ENCODE measurements at regions not wholly inside any gene's neighbourhood (a gene's known extent, or its start where the extent isn't known, plus 50 kb on each side); places are given as distances from the start of the nearest gene placed in this dataset.

GRCh38 chr18:72089432-72089831, 454.7 kb downstream of the CBLN2 start:
- no peak for DNase-seq (ENCODE audit: low read depth in 2 of 2)

GRCh38 chr18:72086421-72086820, 457.7 kb downstream of the CBLN2 start:
- DNase-seq (ENCODE audit: low read depth in 2 of 2), result peak in 1 of 2 experiments; percentile 1

GRCh38 chr18:72075040-72075439, 469.1 kb downstream of the CBLN2 start:
- DNase-seq (ENCODE audit: low read depth in 2 of 2), result no peak

DNA sequence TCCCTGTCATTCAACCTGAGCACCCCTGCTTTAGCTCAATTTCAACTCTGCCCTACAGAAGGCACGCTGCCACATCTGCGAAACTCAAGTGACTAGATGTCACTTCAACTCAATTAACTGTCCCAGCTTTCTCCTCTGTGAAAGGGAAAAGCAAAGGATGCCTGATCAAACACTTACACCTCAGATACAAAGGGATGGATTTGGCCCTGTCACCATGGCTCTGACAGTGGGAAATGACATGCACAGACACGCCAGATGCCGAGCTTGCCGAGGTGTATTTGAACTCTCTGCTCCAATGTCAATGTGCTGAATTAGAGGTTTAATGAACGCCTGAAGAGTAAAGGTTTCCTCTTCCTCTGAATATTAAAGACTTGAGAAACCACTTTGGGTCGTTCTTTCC, 481.1 kb downstream of the CBLN2 start:
- no peak for DNase-seq (ENCODE audit: low read depth in 2 of 2)

DNA sequence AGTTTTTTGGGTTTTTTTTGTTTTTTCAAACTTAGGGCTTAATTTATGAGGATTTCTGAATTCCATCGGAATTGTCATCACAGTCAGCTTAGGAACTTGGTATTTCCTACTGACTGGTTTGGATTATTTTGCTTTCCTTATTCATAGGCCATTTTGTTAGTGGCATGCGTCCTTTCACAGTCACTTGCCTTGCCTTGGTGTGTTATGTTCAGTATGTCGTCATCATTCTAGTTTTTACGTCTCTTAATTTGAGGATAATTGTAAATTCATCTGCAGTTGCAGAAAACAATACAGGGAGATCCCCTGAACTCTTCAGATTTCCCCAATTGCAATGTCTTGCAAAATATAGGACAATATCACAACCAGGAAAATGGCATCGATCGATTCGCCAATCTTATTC, 485.3 kb downstream of the CBLN2 start:
- DNase-seq (ENCODE audit: low read depth in 2 of 2), result no peak

- no peak for DNase-seq (ENCODE audit: low read depth in 2 of 2)
Observed at GRCh38 chr18:72056171-72056570, 488.0 kb downstream of the CBLN2 start.

DNA sequence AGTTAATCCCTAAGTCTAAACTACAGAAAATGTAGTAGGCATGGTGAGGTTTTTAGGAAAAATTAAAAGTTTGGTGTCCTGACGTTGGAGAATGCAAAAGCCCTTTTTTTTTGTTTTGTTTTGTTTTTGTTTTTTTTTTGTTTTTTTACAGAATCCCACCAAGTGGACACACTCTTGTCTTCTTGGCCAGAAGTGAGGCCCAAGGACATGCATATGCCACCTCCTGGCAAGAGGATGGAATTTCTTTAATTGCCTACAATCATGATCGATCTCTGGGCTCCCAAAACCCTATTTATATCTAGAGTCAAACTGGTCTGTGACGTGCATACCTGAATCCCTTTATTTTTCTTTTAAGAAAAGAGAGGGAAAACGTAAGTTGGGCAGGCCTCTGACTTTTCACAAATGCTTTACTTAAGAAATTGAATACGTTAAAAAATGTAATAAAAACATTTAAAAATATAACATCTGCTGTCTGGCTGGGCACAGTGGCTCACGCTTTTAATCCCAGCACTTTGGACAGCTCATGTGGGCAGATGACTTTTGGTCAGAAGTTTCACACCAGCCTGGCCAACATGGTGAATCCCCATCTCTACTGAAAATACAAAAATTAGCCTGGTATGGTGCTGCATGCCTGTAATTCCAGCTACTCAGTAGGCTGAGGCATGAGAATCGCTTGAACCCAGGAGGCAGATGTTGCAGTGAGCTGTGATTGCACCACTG, 502.7 kb downstream of the CBLN2 start:
- DNase-seq (ENCODE audit: low read depth in 2 of 2), result no peak

DNA sequence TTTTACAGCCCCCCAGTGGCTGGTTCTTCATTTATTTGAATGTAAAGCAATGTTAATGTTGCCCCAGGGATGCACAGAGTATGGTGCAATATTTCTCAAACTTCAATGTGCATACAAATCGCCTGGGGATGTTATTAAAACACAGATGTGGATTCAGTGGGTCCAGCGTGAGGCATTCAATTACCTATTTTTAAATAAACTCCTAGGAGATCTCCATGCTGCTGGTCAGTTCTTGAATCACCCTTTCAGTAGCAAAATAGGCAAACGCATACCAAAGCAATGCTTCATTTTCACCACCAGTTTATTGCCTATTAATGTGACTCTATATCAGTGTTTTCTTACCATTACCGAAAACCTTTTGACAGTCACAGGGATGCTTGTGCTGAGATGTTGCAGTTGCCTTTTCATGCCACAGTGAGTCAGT, 530.7 kb downstream of the CBLN2 start:
- DNase-seq (ENCODE audit: low read depth in 2 of 2), result no peak

- DNase-seq (ENCODE audit: low read depth in 2 of 2), result no peak
Observed at GRCh38 chr18:71998547-71999097, 545.5 kb downstream of the CBLN2 start.

DNA sequence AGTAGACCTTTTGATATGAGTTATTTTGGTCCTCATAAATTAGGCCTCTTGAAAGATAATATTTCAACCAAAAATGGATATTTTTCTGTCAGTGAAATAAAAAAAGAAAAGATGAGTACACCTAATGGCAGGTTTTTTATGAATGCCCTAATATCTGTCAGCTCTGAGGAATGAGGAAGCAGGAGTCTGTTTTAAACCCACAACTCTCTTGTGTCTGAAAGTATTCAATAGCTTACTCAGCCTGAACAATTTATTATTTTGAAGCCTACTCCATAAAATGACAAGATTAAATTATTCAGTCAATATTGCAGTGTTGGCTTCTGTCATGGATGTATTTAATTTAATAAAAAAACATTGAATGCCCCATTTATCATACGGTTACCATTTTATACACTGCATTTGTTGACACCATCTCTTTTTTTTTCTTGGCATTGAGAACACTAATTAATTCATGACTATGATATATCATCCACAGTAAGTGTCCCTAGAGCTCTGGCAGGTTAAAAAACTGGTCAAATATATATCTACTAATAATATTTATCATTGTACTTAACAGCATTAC, 548.2 kb downstream of the CBLN2 start:
- no peak for DNase-seq (ENCODE audit: low read depth in 2 of 2)

- no peak for DNase-seq (ENCODE audit: low read depth in 2 of 2)
Observed at GRCh38 chr18:71994273-71994672, 549.9 kb downstream of the CBLN2 start.

GRCh38 chr18:71989616-71990015, 554.5 kb downstream of the CBLN2 start:
- DNase-seq (ENCODE audit: low read depth in 2 of 2), result no peak

DNA sequence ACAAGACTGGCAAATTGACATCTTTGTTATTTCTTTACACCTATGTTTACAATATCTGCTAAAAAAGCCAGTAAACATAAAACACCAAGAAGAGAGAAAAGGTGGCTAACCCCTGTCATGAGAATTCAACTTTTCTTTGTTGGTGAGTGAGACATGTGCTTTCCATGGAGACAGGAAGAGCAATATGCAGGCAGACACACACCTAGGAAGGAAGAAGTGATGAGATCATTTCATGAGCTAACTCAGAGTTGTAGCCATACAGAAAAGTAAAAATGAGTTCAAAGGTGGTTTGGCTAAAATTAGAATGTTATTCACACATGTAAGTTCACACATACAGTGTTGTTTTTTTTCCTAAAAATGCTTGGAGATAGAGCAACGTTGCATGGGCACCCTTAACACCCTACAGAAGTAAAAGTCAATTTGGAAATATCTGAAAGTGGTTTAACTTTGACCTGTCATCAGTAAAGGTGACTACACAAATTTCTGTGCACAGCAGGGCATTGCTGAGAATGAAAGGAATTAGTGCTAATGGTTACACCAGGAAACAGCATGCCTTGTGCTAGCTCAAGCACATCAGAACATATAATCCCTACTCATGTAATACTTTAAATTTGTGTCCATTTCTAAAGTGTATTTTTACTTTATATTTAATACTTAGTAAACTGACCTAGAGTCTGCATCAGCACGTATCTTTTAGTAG, 557.6 kb downstream of the CBLN2 start:
- DNase-seq (ENCODE audit: low read depth in 2 of 2), result no peak

GRCh38 chr18:71976744-71977143, 567.4 kb downstream of the CBLN2 start:
- DNase-seq (ENCODE audit: low read depth in 2 of 2), result no peak

DNA sequence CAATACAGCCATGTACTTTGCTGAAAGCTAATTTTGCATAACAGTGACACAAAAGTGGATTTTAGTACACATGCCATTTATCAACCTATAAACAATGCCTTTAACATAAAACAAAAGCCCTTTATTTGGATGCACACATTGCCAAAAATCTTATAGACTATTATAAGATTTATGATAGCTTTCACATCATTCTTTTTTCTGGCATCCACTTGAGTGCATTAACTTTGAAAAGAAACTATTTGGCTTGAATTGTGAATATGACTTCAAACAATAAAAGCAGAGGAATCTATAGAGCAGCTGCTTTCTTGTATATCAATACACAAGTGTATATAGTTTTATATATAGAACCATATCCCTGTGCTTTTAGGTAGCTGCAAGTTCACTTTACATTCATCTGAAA, 577.4 kb downstream of the CBLN2 start:
- DNase-seq (ENCODE audit: low read depth in 2 of 2), result no peak

- DNase-seq (ENCODE audit: low read depth in 2 of 2), result no peak
Observed at GRCh38 chr18:71958605-71959004, 585.5 kb downstream of the CBLN2 start.

DNA sequence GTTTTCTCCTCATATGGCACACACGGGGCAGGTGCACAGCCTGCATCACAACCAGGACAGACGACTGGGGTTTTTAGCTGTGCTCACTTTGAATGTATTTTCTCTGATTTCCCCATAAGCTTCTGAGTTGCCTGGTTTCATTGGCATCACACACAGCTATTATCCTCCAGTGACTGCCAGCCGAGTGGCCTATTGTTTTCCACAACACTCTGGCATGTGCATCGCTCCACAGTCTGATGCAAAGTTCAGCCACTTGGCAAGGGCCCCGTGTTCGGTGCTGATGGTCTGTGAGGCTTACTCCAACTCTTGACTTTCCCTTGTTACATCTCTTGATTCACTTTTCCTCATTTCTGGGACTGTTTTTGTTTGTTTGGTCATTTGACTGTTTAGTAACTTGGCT, 593.1 kb downstream of the CBLN2 start:
- DNase-seq (ENCODE audit: low read depth in 2 of 2), result no peak

GRCh38 chr18:71942433-71942832, 601.7 kb downstream of the CBLN2 start:
- no peak for DNase-seq (ENCODE audit: low read depth in 2 of 2)

- no peak for DNase-seq (ENCODE audit: low read depth in 2 of 2)
Observed at GRCh38 chr18:71939483-71939882, 604.7 kb downstream of the CBLN2 start.

DNA sequence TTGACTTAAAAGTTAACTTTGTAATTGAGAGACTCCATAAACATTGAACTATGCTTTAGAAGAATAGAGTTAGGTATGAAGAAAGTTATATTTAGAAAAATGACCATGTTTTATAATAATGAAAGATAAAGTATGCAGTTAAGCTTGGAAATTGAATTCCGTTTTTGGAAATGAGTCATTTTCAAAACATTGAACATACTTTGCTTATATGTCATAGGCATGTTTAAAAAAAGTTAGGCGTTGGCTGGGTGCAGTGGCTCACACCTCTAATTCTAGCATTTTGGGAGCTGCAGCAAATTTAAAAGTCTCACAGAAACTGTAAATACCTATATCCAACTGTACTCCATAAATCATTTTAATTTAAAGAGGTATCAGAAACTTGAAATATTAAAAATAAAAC, 607.4 kb downstream of the CBLN2 start:
- no peak for DNase-seq (ENCODE audit: low read depth in 2 of 2)

- no peak for DNase-seq (ENCODE audit: low read depth in 2 of 2)
Observed at GRCh38 chr18:71919211-71919610, 624.9 kb downstream of the CBLN2 start.

- DNase-seq (ENCODE audit: low read depth in 2 of 2), result no peak
Observed at GRCh38 chr18:71913641-71914040, 630.5 kb downstream of the CBLN2 start.

DNA sequence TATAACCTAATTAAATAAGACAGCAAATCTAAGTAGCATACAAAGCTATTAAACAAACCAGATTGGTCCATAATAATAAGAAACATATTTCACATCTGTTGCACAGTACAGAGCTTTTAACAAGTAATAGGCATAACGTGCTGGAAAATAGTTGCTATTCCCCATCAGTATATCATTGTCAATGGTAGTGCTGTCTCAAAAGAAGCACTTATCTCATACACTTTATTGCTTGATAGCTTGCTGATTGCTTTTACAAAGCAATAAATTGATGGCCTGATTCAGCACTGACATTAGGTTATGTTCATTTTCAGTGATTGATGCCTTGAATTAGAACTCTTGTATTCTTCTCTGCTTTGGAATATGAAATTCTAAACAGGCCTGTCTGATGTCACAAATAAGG, 641.7 kb downstream of the CBLN2 start:
- no peak for DNase-seq (ENCODE audit: low read depth in 2 of 2)

All from fibroblast of skin of left biceps (primary cell).